ENCODE measurements at regions not wholly inside any gene's neighbourhood (a gene's known extent, or its start where the extent isn't known, plus 50 kb on each side); places are given as distances from the start of the nearest gene placed in this dataset.
A peak's percentile ranks its signal among the peaks of the same experiment; 100 is the strongest.

GRCh38 chr10:79001082-79001885 lies 67.5 kb upstream of the ZMIZ1 start:
- peak; percentile 69 for DNase-seq (ENCODE audit: low spot score)

- no peak for DNase-seq (ENCODE audit: low spot score)
These were observed 66.4 kb upstream of the ZMIZ1 start for GRCh38 chr10:79002336-79002735.

- no peak for DNase-seq (ENCODE audit: low spot score)
These were observed 65.3 kb upstream of the ZMIZ1 start for GRCh38 chr10:79003183-79004100.

- DNase-seq (ENCODE audit: low spot score) = no peak
These were observed 64.5 kb upstream of the ZMIZ1 start for GRCh38 chr10:79004311-79004710.

- DNase-seq (ENCODE audit: low spot score) = no peak
These were observed 63.5 kb upstream of the ZMIZ1 start for GRCh38 chr10:79005126-79005810.

GRCh38 chr10:79007018-79007417 lies 61.7 kb upstream of the ZMIZ1 start:
- no peak for DNase-seq (ENCODE audit: low spot score)

- DNase-seq (ENCODE audit: low spot score) = peak; percentile 31
These were observed 61.1 kb upstream of the ZMIZ1 start for GRCh38 chr10:79007421-79008319.

GRCh38 chr10:79009145-79009544 lies 59.6 kb upstream of the ZMIZ1 start:
- DNase-seq (ENCODE audit: low spot score) = no peak

GRCh38 chr10:79012567-79012966 lies 56.2 kb upstream of the ZMIZ1 start:
- no peak for DNase-seq (ENCODE audit: low spot score)

GRCh38 chr10:79013406-79013987 lies 55.3 kb upstream of the ZMIZ1 start:
- DNase-seq (ENCODE audit: low spot score) = no peak

- DNase-seq (ENCODE audit: low spot score) = no peak
These were observed 54.0 kb upstream of the ZMIZ1 start for GRCh38 chr10:79014796-79015195.

- DNase-seq (ENCODE audit: low spot score) = no peak
These were observed 50.8 kb upstream of the ZMIZ1 start for GRCh38 chr10:79017882-79018520.

GRCh38 chr10:79018521-79019011 lies 50.2 kb upstream of the ZMIZ1 start:
- DNase-seq (ENCODE audit: low spot score) = no peak

Data from H4 (cell line).